GM19035 (cell line): ENCODE measurements at regions not wholly inside any gene's neighbourhood (a gene's known extent, or its start where the extent isn't known, plus 50 kb on each side); places are given as distances from the start of the nearest gene placed in this dataset.

Source experiments
- ATAC-seq: cut with Tn5 transposase; IDR thresholded peaks from one replicate; pipeline ENCODE4 v1.9.1; 2021; ENCODE audit not compliant: unreplicated experiment

- ATAC-seq: no peak
Observed at GRCh38 chr1:199303035-199303434, 664.2 kb downstream of the PTPRC start.

- ATAC-seq: no peak
Observed at GRCh38 chr1:199305053-199305452, 666.2 kb downstream of the PTPRC start.

GRCh38 chr1:199307496-199308264 lies 668.8 kb downstream of the PTPRC start:
- ATAC-seq: no peak

- peak; percentile 51 for ATAC-seq
Observed at GRCh38 chr1:199308349-199308846, 669.6 kb downstream of the PTPRC start.

- ATAC-seq: no peak
Observed at GRCh38 chr1:199310708-199311107, 671.9 kb downstream of the PTPRC start.

GRCh38 chr1:199311478-199312262 lies 672.8 kb downstream of the PTPRC start:
- no peak for ATAC-seq

- ATAC-seq: no peak
Observed at GRCh38 chr1:199312626-199313025, 673.8 kb downstream of the PTPRC start.

- ATAC-seq: no peak
Observed at GRCh38 chr1:199313444-199313843, 674.6 kb downstream of the PTPRC start.

- no peak for ATAC-seq
Observed at GRCh38 chr1:199319341-199319740, 680.5 kb downstream of the PTPRC start.

GRCh38 chr1:199322278-199322677 lies 683.4 kb downstream of the PTPRC start:
- no peak for ATAC-seq

GRCh38 chr1:199333180-199333579 lies 694.3 kb upstream of the NR5A2 start:
- ATAC-seq: no peak

- no peak for ATAC-seq
Observed at GRCh38 chr1:199335496-199335895, 692.0 kb upstream of the NR5A2 start.

- ATAC-seq: no peak
Observed at GRCh38 chr1:199336745-199337640, 690.5 kb upstream of the NR5A2 start.

- no peak for ATAC-seq
Observed at GRCh38 chr1:199338760-199339159, 688.8 kb upstream of the NR5A2 start.

GRCh38 chr1:199352351-199352750 lies 675.2 kb upstream of the NR5A2 start:
- ATAC-seq: no peak

GRCh38 chr1:199353906-199354305 lies 673.6 kb upstream of the NR5A2 start:
- ATAC-seq: no peak

GRCh38 chr1:199356561-199356960 lies 670.9 kb upstream of the NR5A2 start:
- ATAC-seq: no peak

- no peak for ATAC-seq
Observed at GRCh38 chr1:199357599-199357998, 669.9 kb upstream of the NR5A2 start.

GRCh38 chr1:199362996-199363395 lies 664.5 kb upstream of the NR5A2 start:
- no peak for ATAC-seq

- no peak for ATAC-seq
Observed at GRCh38 chr1:199373139-199373538, 654.4 kb upstream of the NR5A2 start.

- ATAC-seq: no peak
Observed at GRCh38 chr1:199377211-199377610, 650.3 kb upstream of the NR5A2 start.
